Cerebellar nuclear complex (tissue), 1 donor: ENCODE measurements at regions not wholly inside any gene's neighbourhood (a gene's known extent, or its start where the extent isn't known, plus 50 kb on each side); places are given as distances from the start of the nearest gene placed in this dataset.

Experiments used
- DNase-seq, 2 experiments: peaks; one replicate each; lab custom pipeline; 2025; lab: John Stamatoyannopoulos, UW

- no peak for DNase-seq
These were observed 675.1 kb downstream of the UQCRFS1 start for GRCh38 chr19:28537896-28538295.

GRCh38 chr19:28537079-28537478 lies 675.9 kb downstream of the UQCRFS1 start:
- no peak for DNase-seq

- DNase-seq: no peak
These were observed 677.6 kb downstream of the UQCRFS1 start for GRCh38 chr19:28535352-28535775.

GRCh38 chr19:28534766-28535351 lies 678.1 kb downstream of the UQCRFS1 start:
- DNase-seq: no peak

GRCh38 chr19:28532765-28533341 lies 680.1 kb downstream of the UQCRFS1 start:
- no peak for DNase-seq

- no peak for DNase-seq
These were observed 681.0 kb downstream of the UQCRFS1 start for GRCh38 chr19:28531979-28532378.

GRCh38 chr19:28530406-28531035 lies 682.4 kb downstream of the UQCRFS1 start:
- DNase-seq: no peak

- DNase-seq: no peak
These were observed 686.9 kb downstream of the UQCRFS1 start for GRCh38 chr19:28526038-28526437.

GRCh38 chr19:28523619-28524018 lies 689.3 kb downstream of the UQCRFS1 start:
- no peak for DNase-seq

GRCh38 chr19:28522545-28522922 lies 690.4 kb downstream of the UQCRFS1 start:
- DNase-seq: no peak

GRCh38 chr19:28521614-28522544 lies 691.1 kb downstream of the UQCRFS1 start:
- DNase-seq: no peak

- DNase-seq: no peak
These were observed 691.9 kb downstream of the UQCRFS1 start for GRCh38 chr19:28520998-28521568.

GRCh38 chr19:28519952-28520861 lies 692.7 kb downstream of the UQCRFS1 start:
- DNase-seq: no peak

- DNase-seq: no peak
These were observed 693.7 kb downstream of the UQCRFS1 start for GRCh38 chr19:28519218-28519779.

- no peak for DNase-seq
These were observed 696.5 kb downstream of the UQCRFS1 start for GRCh38 chr19:28516415-28516872.

- no peak for DNase-seq
These were observed 698.8 kb downstream of the UQCRFS1 start for GRCh38 chr19:28514166-28514565.

GRCh38 chr19:28511655-28512054 lies 701.3 kb downstream of the UQCRFS1 start:
- DNase-seq: no peak

GRCh38 chr19:28509079-28509895 lies 703.7 kb downstream of the UQCRFS1 start:
- DNase-seq: no peak

GRCh38 chr19:28508666-28509065 lies 704.3 kb downstream of the UQCRFS1 start:
- no peak for DNase-seq

- DNase-seq: no peak
These were observed 707.0 kb downstream of the UQCRFS1 start for GRCh38 chr19:28505933-28506332.
